ENCODE measurements at regions not wholly inside any gene's neighbourhood (a gene's known extent, or its start where the extent isn't known, plus 50 kb on each side); places are given as distances from the start of the nearest gene placed in this dataset.
"Not testable (repeated sequence)": the region's sequence is repeated elsewhere in the genome, so short reads cannot be mapped to it uniquely, and the experiment has no call there.

GRCh38 chr13:38072696-38073095 is 203.1 kb upstream of the TRPC4 start:
- Histone ChIP-seq H3K4me2 (no peak overlapping the region), H3K9ac (no peak overlapping the region), H3K36me3 (ENCODE audit: insufficient read depth) (no peaks in the 10 kb centered on the region), H3K27me3 (ENCODE audit: insufficient read depth, low read depth) (no peaks in the 10 kb centered on the region), H3K79me2 (ENCODE audit: insufficient read depth, low read depth) (no peaks in the 10 kb centered on the region), H3K4me1 (ENCODE audit: low read depth, poor library complexity, severe bottlenecking) (no peaks in the 10 kb centered on the region), H4K20me1 (ENCODE audit: insufficient read depth) (no peaks in the 10 kb centered on the region), H2AFZ (ENCODE audit: low read depth) (no peak overlapping the region), H3K27ac (no peak overlapping the region), H3K4me3 (IDR thresholded peaks at IDR 0.05; ENCODE audit: insufficient read depth, low read depth, low read length) (no peak overlapping the region)
- TF ChIP-seq, protein P1, sequence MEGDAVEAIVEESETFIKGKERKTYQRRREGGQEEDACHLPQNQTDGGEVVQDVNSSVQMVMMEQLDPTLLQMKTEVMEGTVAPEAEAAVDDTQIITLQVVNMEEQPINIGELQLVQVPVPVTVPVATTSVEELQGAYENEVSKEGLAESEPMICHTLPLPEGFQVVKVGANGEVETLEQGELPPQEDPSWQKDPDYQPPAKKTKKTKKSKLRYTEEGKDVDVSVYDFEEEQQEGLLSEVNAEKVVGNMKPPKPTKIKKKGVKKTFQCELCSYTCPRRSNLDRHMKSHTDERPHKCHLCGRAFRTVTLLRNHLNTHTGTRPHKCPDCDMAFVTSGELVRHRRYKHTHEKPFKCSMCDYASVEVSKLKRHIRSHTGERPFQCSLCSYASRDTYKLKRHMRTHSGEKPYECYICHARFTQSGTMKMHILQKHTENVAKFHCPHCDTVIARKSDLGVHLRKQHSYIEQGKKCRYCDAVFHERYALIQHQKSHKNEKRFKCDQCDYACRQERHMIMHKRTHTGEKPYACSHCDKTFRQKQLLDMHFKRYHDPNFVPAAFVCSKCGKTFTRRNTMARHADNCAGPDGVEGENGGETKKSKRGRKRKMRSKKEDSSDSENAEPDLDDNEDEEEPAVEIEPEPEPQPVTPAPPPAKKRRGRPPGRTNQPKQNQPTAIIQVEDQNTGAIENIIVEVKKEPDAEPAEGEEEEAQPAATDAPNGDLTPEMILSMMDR (conservative IDR thresholded peaks at IDR 0.05; ENCODE audit: low read depth, low read length) = no peak

DNA sequence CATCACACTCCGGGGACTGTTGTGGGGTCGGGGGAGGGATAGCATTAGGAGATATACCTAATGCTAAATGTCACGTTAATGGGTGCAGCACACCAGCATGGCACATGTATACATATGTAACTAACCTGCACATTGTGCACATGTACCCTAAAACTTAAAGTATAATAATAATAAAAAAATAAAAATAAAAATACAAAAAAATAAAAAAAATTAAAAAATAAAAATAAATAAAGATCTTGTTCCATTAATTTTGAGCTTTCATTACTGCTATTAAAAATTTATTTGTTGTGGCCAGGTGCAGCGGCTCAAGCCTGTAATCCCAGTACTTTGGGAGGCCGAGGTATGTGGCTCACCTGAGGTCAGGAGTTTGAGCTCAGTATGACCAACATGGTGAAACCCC is 201.8 kb upstream of the TRPC4 start:
- H3K27me3 ChIP-seq (ENCODE audit: insufficient read depth, low read depth); H3K9ac ChIP-seq; H3K79me2 ChIP-seq (ENCODE audit: insufficient read depth, low read depth); H3K4me2 ChIP-seq; H2AFZ ChIP-seq (ENCODE audit: low read depth); H3K4me1 ChIP-seq (ENCODE audit: low read depth, poor library complexity, severe bottlenecking); H3K36me3 ChIP-seq (ENCODE audit: insufficient read depth); H4K20me1 ChIP-seq (ENCODE audit: insufficient read depth); H3K27ac ChIP-seq; H3K4me3 ChIP-seq (IDR thresholded peaks at IDR 0.05; ENCODE audit: insufficient read depth, low read depth, low read length): not testable (repeated sequence)

GRCh38 chr13:38053896-38054295 is 184.3 kb upstream of the TRPC4 start:
- no peak overlapping the region for H3K4me2 ChIP-seq
- H3K4me1 ChIP-seq (ENCODE audit: low read depth, poor library complexity, severe bottlenecking) = no peaks in the 10 kb centered on the region
- H3K27ac ChIP-seq = no peak overlapping the region
- H4K20me1 ChIP-seq (ENCODE audit: insufficient read depth) = no peaks in the 10 kb centered on the region
- no peaks in the 10 kb centered on the region for H3K36me3 ChIP-seq (ENCODE audit: insufficient read depth)
- H3K9ac ChIP-seq = no peak overlapping the region
- H3K4me3 ChIP-seq (IDR thresholded peaks at IDR 0.05; ENCODE audit: insufficient read depth, low read depth, low read length) = no peak overlapping the region
- TF ChIP-seq, protein P1 (conservative IDR thresholded peaks at IDR 0.05; ENCODE audit: low read depth, low read length) = no peak
- H3K79me2 ChIP-seq (ENCODE audit: insufficient read depth, low read depth) = no peaks in the 10 kb centered on the region
- no peak overlapping the region for H2AFZ ChIP-seq (ENCODE audit: low read depth)
- H3K27me3 ChIP-seq (ENCODE audit: insufficient read depth, low read depth) = no peaks in the 10 kb centered on the region

- Histone ChIP-seq H3K27ac (no peak overlapping the region), H3K36me3 (ENCODE audit: insufficient read depth) (no peaks in the 10 kb centered on the region), H3K4me1 (ENCODE audit: low read depth, poor library complexity, severe bottlenecking) (no peaks in the 10 kb centered on the region), H3K4me3 (IDR thresholded peaks at IDR 0.05; ENCODE audit: insufficient read depth, low read depth, low read length) (no peak overlapping the region), H2AFZ (ENCODE audit: low read depth) (peak overlapping the region; percentile 41; the same call in 1 of the 2 replicates), H3K27me3 (ENCODE audit: insufficient read depth, low read depth) (no peaks in the 10 kb centered on the region), H3K9ac (no peak overlapping the region), H3K79me2 (ENCODE audit: insufficient read depth, low read depth) (no peaks in the 10 kb centered on the region), H4K20me1 (ENCODE audit: insufficient read depth) (no peaks in the 10 kb centered on the region), H3K4me2 (no peak overlapping the region)
- TF ChIP-seq, protein P1 (conservative IDR thresholded peaks at IDR 0.05; ENCODE audit: low read depth, low read length) = no peak; the same call in 1 of the 2 replicates
Observed at GRCh38 chr13:38046049-38046376, 176.4 kb upstream of the TRPC4 start.

- H3K27ac ChIP-seq = no peak overlapping the region
- H3K9ac ChIP-seq = no peak overlapping the region
- H3K27me3 ChIP-seq (ENCODE audit: insufficient read depth, low read depth) = no peaks in the 10 kb centered on the region
- no peaks in the 10 kb centered on the region for H4K20me1 ChIP-seq (ENCODE audit: insufficient read depth)
- H2AFZ ChIP-seq (ENCODE audit: low read depth) = peak overlapping the region; percentile 41; the same call in 1 of the 2 replicates
- H3K4me2 ChIP-seq = no peak overlapping the region
- TF ChIP-seq, protein P1 (conservative IDR thresholded peaks at IDR 0.05; ENCODE audit: low read depth, low read length) = peak; percentile 46
- no peak overlapping the region for H3K4me3 ChIP-seq (IDR thresholded peaks at IDR 0.05; ENCODE audit: insufficient read depth, low read depth, low read length)
- no peaks in the 10 kb centered on the region for H3K79me2 ChIP-seq (ENCODE audit: insufficient read depth, low read depth)
- no peaks in the 10 kb centered on the region for H3K4me1 ChIP-seq (ENCODE audit: low read depth, poor library complexity, severe bottlenecking)
- no peaks in the 10 kb centered on the region for H3K36me3 ChIP-seq (ENCODE audit: insufficient read depth)
Observed at GRCh38 chr13:38045278-38046048, 175.9 kb upstream of the TRPC4 start.
